HepG2 (cell line): ENCODE measurements at regions not wholly inside any gene's neighbourhood (a gene's known extent, or its start where the extent isn't known, plus 50 kb on each side); places are given as distances from the start of the nearest gene placed in this dataset.

Experiments used
- ATAC-seq: fragments of 200-7000 bp; cut with Tn5 transposase; 3 replicates; pipeline ENCODE4 v1.9.1; 2020; ENCODE audit warnings: mild to moderate bottlenecking, moderate library complexity
- BruUV-seq: library from RNA; stranded (reverse); fragments of 400-500 nt; replicated peaks from 2 replicates; lab custom pipeline; 2021; lab: Mats Ljungman, UMichigan
- CTCF ChIA-PET: fragments of 300-600 bp; formaldehyde crosslinking; extraction: SDS; loops from one replicate; lab custom pipeline; 2021; ENCODE audit warnings: low total read pairs, inconsistent platforms, low intra/inter-chr PET ratio; lab: Yijun Ruan, JAX
- POLR2A ChIA-PET: fragments of 350-600 bp; sonication (Branson Sonifier 250); formaldehyde crosslinking; loops from one replicate; lab custom pipeline; 2020; ENCODE audit warnings: antibody characterized with exemption, inconsistent platforms; lab: Yijun Ruan, JAX
- DNase-seq: peaks from one replicate; pipeline ENCODE4 v3.0.0-alpha.2; 2015; ENCODE audit warnings: low spot score
- FAIRE-seq: peaks from 3 replicates; lab custom pipeline; 2011; peaks lifted over from hg19 to GRCh38; lab: Jason Lieb, UNC
- H2AFZ ChIP-seq: one replicate; pipeline ENCODE4 v1.6.1; 2011; ENCODE audit warnings: low read length, inconsistent platforms
- H3K27ac ChIP-seq: fragments of 300-600 bp; 3 replicates; pipeline ENCODE4 v1.8.0; 2011; ENCODE audit warnings: mixed run types, mild to moderate bottlenecking, mixed read lengths, low read length, inconsistent platforms; ENCODE audit not compliant: insufficient read depth; ENCODE audit errors: extremely low read length
- H3K27me3 ChIP-seq, 2 experiments: fragments of 200-600 bp in 1 of 2; 2 replicates in 1 of 2; 3 replicates in 1 of 2; pipeline versions ENCODE4 v1.6.0 to v1.8.0; 2011; ENCODE audit warnings: low read length in 2 of 2, mild to moderate bottlenecking in 2 of 2, moderate library complexity in 2 of 2, inconsistent platforms in 1 of 2; ENCODE audit not compliant: insufficient read depth in 2 of 2, control insufficient read depth in 1 of 2
- H3K36me3 ChIP-seq, 2 experiments: fragments of 200-600 bp in 1 of 2; replicated peaks in 1 of 2; 2 replicates in 1 of 2; 3 replicates in 1 of 2; pipeline versions ENCODE4 v1.5.1 to v1.8.0; 2011; ENCODE audit warnings: low read length in 2 of 2, inconsistent platforms in 1 of 2; ENCODE audit not compliant: insufficient read depth in 2 of 2, control insufficient read depth in 1 of 2
- H3K4me1 ChIP-seq: 2 replicates; pipeline ENCODE4 v1.5.1; 2012; ENCODE audit warnings: low read length, inconsistent platforms; ENCODE audit not compliant: insufficient read depth
- H3K4me2 ChIP-seq: 2 replicates; pipeline ENCODE4 v1.6.0; 2011; ENCODE audit warnings: low read depth, low read length, inconsistent platforms
- H3K4me3 ChIP-seq, 3 experiments: fragments of 200-600 bp in 1 of 3; sonication (generic), shearing (Covaris generic) in 1 of 3; replicated peaks in 1 of 3; 2 replicates each; pipeline ENCODE4 v1.5.1; 2011 to 2016; ENCODE audit warnings: low read length in 3 of 3, inconsistent platforms in 2 of 3, low read depth in 2 of 3, mild to moderate bottlenecking in 2 of 3, control low read depth in 1 of 3, mixed read lengths in 1 of 3; ENCODE audit not compliant: insufficient read depth in 1 of 3
- H3K79me2 ChIP-seq: one replicate; pipeline ENCODE4 v1.6.1; 2011; ENCODE audit warnings: low read length, inconsistent platforms; ENCODE audit not compliant: insufficient read depth
- H3K9ac ChIP-seq: 2 replicates; pipeline ENCODE4 v1.6.0; 2011; ENCODE audit warnings: mild to moderate bottlenecking, low read depth, low read length, inconsistent platforms; ENCODE audit not compliant: insufficient read depth
- H3K9me3 ChIP-seq: 2 replicates; pipeline ENCODE4 v1.5.1; 2012; ENCODE audit warnings: mild to moderate bottlenecking, low read length
- H4K20me1 ChIP-seq: 2 replicates; pipeline ENCODE4 v1.6.0; 2011; ENCODE audit warnings: inconsistent platforms, mild to moderate bottlenecking, low read length, moderate library complexity; ENCODE audit not compliant: insufficient read depth
- AHDC1 ChIP-seq: sonication (generic); formaldehyde crosslinking; IDR thresholded peaks from 2 replicates; pipeline ENCODE4 v1.5.1; 2020; ENCODE audit warnings: mild to moderate bottlenecking, missing genetic modification reagents, borderline replicate concordance
- RAD51 ChIP-seq: fragments of 450-650 bp; IDR thresholded peaks from 2 replicates; pipeline ENCODE4 v1.6.1; 2016; ENCODE audit warnings: borderline replicate concordance
- SMC3 ChIP-seq: IDR thresholded peaks from 2 replicates; pipeline ENCODE4 v1.6.1; 2011; ENCODE audit warnings: low read length, improper control_type of control experiment
- WGBS: methylation state at CpG from one replicate; pipeline ENCODE4 v1.1.6; 2017; ENCODE audit warnings: low lambda C conversion rate; 5-methylcytosine and 5-hydroxymethylcytosine counted together
- in situ Hi-C: cut with HindIII; loops from 2 replicates; pipeline ENCODE4 v1.10.0; 2017; ENCODE audit warnings: low pct_unique_long_range_greater_than_20kb; ENCODE audit not compliant: extremely low pct_ligation_motif_present
- intact Hi-C: fragments of 100-400 bp; cut with micrococcal nuclease; formaldehyde crosslinking; loops from one replicate; pipeline ENCODE4 v1.10.0; 2022; ENCODE audit not compliant: unreplicated experiment
- TF ChIP-seq, protein P1 (sequence below): sonication (generic); formaldehyde crosslinking; IDR thresholded peaks from 2 replicates; pipeline ENCODE4 v1.5.0; 2020; ENCODE audit warnings: missing genetic modification reagents

GRCh38 chr11:23542189-23542588 lies 681.9 kb upstream of the CCDC179 start:
- no peaks in the 10 kb centered on the region for H3K79me2 ChIP-seq
- H3K36me3 ChIP-seq = no peaks in the 10 kb centered on the region
- BruUV-seq = no TSS peak
- H3K9me3 ChIP-seq = no peaks in the 10 kb centered on the region
- ChIA-PET POLR2A (no interaction called here), CTCF (no interaction called here)
- no peaks in the 10 kb centered on the region for H3K27me3 ChIP-seq
- H3K4me3 ChIP-seq = no peak overlapping the region
- H3K4me2 ChIP-seq = no peak overlapping the region
- no peak overlapping the region for H3K9ac ChIP-seq
- intact Hi-C loops (loop anchor here (10.0 kb wide), 1 partner anchor 667 kb away; no protein-coding TSS in a partner anchor), in situ Hi-C loops (loop anchor here (25.0 kb wide), 1 partner anchor 845 kb away; no protein-coding TSS in a partner anchor)
- no peak overlapping the region for H2AFZ ChIP-seq
- no peak overlapping the region for H3K27ac ChIP-seq
- TF ChIP-seq RAD51 (no peak), AHDC1 (CRISPR knock-in tag) (no peak), SMC3 (no peak)
- TF ChIP-seq, protein P1, sequence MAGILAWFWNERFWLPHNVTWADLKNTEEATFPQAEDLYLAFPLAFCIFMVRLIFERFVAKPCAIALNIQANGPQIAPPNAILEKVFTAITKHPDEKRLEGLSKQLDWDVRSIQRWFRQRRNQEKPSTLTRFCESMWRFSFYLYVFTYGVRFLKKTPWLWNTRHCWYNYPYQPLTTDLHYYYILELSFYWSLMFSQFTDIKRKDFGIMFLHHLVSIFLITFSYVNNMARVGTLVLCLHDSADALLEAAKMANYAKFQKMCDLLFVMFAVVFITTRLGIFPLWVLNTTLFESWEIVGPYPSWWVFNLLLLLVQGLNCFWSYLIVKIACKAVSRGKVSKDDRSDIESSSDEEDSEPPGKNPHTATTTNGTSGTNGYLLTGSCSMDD (CRISPR knock-in tag) = no peak
- no peak for ATAC-seq
- FAIRE-seq = no peak
- no peaks in the 10 kb centered on the region for H3K4me1 ChIP-seq
- H4K20me1 ChIP-seq = no peaks in the 10 kb centered on the region
- 3% methylated on average over 1 of the region's 1 CpG for WGBS
- DNase-seq = no peak
